ENCODE measurements at regions not wholly inside any gene's neighbourhood (a gene's known extent, or its start where the extent isn't known, plus 50 kb on each side); places are given as distances from the start of the nearest gene placed in this dataset.

- intact Hi-C loops (cut with DNase I) = no loop called here
- Histone ChIP-seq H3K9ac (ENCODE audit: low read depth in 2 of 2, low read length in 2 of 2) (no peak overlapping the region), H3K36me3 (no peaks in the 10 kb centered on the region), H3K27ac (no peak overlapping the region), H3K4me3 (no peak overlapping the region), H3K4me1 (no peaks in the 10 kb centered on the region), H3K27me3 (no peaks in the 10 kb centered on the region), H3K9me3 (no peaks in the 10 kb centered on the region)
- TF ChIP-seq, protein P1, sequence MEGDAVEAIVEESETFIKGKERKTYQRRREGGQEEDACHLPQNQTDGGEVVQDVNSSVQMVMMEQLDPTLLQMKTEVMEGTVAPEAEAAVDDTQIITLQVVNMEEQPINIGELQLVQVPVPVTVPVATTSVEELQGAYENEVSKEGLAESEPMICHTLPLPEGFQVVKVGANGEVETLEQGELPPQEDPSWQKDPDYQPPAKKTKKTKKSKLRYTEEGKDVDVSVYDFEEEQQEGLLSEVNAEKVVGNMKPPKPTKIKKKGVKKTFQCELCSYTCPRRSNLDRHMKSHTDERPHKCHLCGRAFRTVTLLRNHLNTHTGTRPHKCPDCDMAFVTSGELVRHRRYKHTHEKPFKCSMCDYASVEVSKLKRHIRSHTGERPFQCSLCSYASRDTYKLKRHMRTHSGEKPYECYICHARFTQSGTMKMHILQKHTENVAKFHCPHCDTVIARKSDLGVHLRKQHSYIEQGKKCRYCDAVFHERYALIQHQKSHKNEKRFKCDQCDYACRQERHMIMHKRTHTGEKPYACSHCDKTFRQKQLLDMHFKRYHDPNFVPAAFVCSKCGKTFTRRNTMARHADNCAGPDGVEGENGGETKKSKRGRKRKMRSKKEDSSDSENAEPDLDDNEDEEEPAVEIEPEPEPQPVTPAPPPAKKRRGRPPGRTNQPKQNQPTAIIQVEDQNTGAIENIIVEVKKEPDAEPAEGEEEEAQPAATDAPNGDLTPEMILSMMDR (IDR thresholded peaks at IDR 0.05) = no peak
- DNase-seq = no peak
These were observed 538.3 kb downstream of the SLITRK6 start for GRCh38 chr13:85260896-85261295.

GRCh38 chr13:85255978-85256377 is 543.2 kb downstream of the SLITRK6 start:
- no peak for DNase-seq
- Histone ChIP-seq H3K9ac (ENCODE audit: low read depth in 2 of 2, low read length in 2 of 2) (no peak overlapping the region), H3K27me3 (no peaks in the 10 kb centered on the region), H3K9me3 (no peaks in the 10 kb centered on the region), H3K4me3 (no peak overlapping the region), H3K4me1 (no peaks in the 10 kb centered on the region), H3K27ac (no peak overlapping the region), H3K36me3 (no peaks in the 10 kb centered on the region)
- intact Hi-C loops (cut with DNase I) = no loop called here
- TF ChIP-seq, protein P1 (IDR thresholded peaks at IDR 0.05) = no peak

- Histone ChIP-seq H3K27me3 (no peaks in the 10 kb centered on the region), H3K36me3 (no peaks in the 10 kb centered on the region), H3K9me3 (no peaks in the 10 kb centered on the region), H3K4me3 (no peak overlapping the region), H3K4me1 (no peaks in the 10 kb centered on the region), H3K9ac (ENCODE audit: low read depth in 2 of 2, low read length in 2 of 2) (no peak overlapping the region), H3K27ac (no peak overlapping the region)
- no peak for DNase-seq
- intact Hi-C loops (cut with DNase I) = no loop called here
- TF ChIP-seq, protein P1 (IDR thresholded peaks at IDR 0.05) = no peak
These were observed 544.6 kb downstream of the SLITRK6 start for GRCh38 chr13:85254641-85255040.

GRCh38 chr13:85249151-85249550 is 550.1 kb downstream of the SLITRK6 start:
- Histone ChIP-seq H3K27ac (no peak overlapping the region), H3K4me3 (no peak overlapping the region), H3K9me3 (no peaks in the 10 kb centered on the region), H3K4me1 (no peaks in the 10 kb centered on the region), H3K27me3 (no peaks in the 10 kb centered on the region), H3K9ac (ENCODE audit: low read depth in 2 of 2, low read length in 2 of 2) (no peak overlapping the region), H3K36me3 (no peaks in the 10 kb centered on the region)
- intact Hi-C loops (cut with DNase I) = no loop called here
- TF ChIP-seq, protein P1 (IDR thresholded peaks at IDR 0.05) = no peak
- DNase-seq = no peak

DNA sequence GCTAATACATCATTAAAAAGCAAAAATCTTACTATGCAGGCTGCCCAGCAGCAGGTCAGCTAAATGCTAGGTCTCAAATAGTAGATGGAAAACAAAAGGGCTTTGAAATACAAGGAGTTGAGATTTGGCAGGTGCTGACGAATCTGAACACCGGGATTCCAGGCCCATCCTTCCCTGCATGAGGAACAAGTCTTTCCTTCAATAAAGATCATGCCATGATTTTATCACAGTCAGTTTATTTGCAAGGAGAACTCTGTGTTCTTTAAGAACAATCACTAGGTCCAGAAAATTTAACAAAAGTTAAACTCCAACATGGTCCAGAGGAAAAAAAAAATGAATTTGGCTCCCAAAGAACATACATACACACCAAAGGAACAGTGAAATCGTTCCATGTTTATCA is 551.4 kb downstream of the SLITRK6 start:
- H3K4me3 ChIP-seq = no peak overlapping the region
- no peaks in the 10 kb centered on the region for H3K36me3 ChIP-seq
- H3K9ac ChIP-seq (ENCODE audit: low read depth in 2 of 2, low read length in 2 of 2) = no peak overlapping the region
- no peak overlapping the region for H3K27ac ChIP-seq
- intact Hi-C loops (cut with DNase I) = no loop called here
- no peaks in the 10 kb centered on the region for H3K9me3 ChIP-seq
- H3K27me3 ChIP-seq = no peaks in the 10 kb centered on the region
- no peaks in the 10 kb centered on the region for H3K4me1 ChIP-seq
- TF ChIP-seq, protein P1 (IDR thresholded peaks at IDR 0.05) = no peak
- DNase-seq = no peak

- no peaks in the 10 kb centered on the region for H3K4me1 ChIP-seq
- H3K27me3 ChIP-seq = no peaks in the 10 kb centered on the region
- TF ChIP-seq, protein P1 (IDR thresholded peaks at IDR 0.05) = no peak
- intact Hi-C loops (cut with DNase I) = no loop called here
- no peak for DNase-seq
- H3K36me3 ChIP-seq = no peaks in the 10 kb centered on the region
- H3K4me3 ChIP-seq = no peak overlapping the region
- H3K9ac ChIP-seq (ENCODE audit: low read depth in 2 of 2, low read length in 2 of 2) = no peak overlapping the region
- H3K9me3 ChIP-seq = no peaks in the 10 kb centered on the region
- no peak overlapping the region for H3K27ac ChIP-seq
These were observed 555.4 kb downstream of the SLITRK6 start for GRCh38 chr13:85243831-85244230.
